Heart right ventricle (tissue), 16 donors: ENCODE measurements at regions not wholly inside any gene's neighbourhood (a gene's known extent, or its start where the extent isn't known, plus 50 kb on each side); places are given as distances from the start of the nearest gene placed in this dataset.

Source experiments
- ATAC-seq, 8 donors: fragments of 200-7000 bp; cut with Tn5 transposase; one replicate each; pipeline ENCODE4 v1.9.1; 2020; ENCODE audit warnings: mild to moderate bottlenecking in 8 of 8, moderate library complexity in 8 of 8, moderate number of reproducible peaks in 1 of 8
- DNase-seq, 2 donors: peaks; one replicate each; pipeline ENCODE4 v3.0.0-alpha.2; 2020
- H3K27ac ChIP-seq, 10 donors: fragments of 200-600 bp; sonication (generic) in 2 of 10; one replicate each; pipeline versions ENCODE4 v1.5.0 to v1.8.0; 2020 to 2022; ENCODE audit warnings: mild to moderate bottlenecking in 3 of 10
- H3K27me3 ChIP-seq, 7 donors: fragments of 200-600 bp; one replicate each; pipeline ENCODE4 v1.8.0; 2021 to 2022; ENCODE audit warnings: mild to moderate bottlenecking in 2 of 7
- H3K36me3 ChIP-seq, 9 donors: fragments of 200-600 bp; sonication (generic) in 1 of 9; one replicate each; pipeline versions ENCODE4 v1.5.0 to v1.8.0; 2020 to 2022; ENCODE audit warnings: mild to moderate bottlenecking in 2 of 9
- H3K4me1 ChIP-seq, 9 donors: fragments of 200-600 bp; sonication (generic) in 1 of 9; one replicate each; pipeline versions ENCODE4 v1.5.0 to v1.8.0; 2020 to 2022; ENCODE audit warnings: mild to moderate bottlenecking in 4 of 9
- H3K4me3 ChIP-seq, 10 donors: fragments of 200-600 bp; sonication (generic) in 2 of 10; one replicate each; pipeline versions ENCODE4 v1.5.0 to v1.8.0; 2020 to 2022; ENCODE audit warnings: mild to moderate bottlenecking in 7 of 10, moderate library complexity in 2 of 10
- H3K9me3 ChIP-seq, 11 donors: fragments of 200-600 bp in 10 of 11; sonication (generic) in 2 of 11; one replicate each; pipeline versions ENCODE4 v1.5.0 to v1.8.0; 2013 to 2022; ENCODE audit warnings: mild to moderate bottlenecking in 2 of 11, control low read depth in 1 of 11, moderate library complexity in 1 of 11
- CTCF ChIP-seq, 9 donors: fragments of 200-600 bp; sonication (generic) in 2 of 9; IDR thresholded peaks; one replicate each; pipeline versions ENCODE4 v1.5.0 to v1.8.0; 2021 to 2022; ENCODE audit warnings: antibody characterized with exemption in 9 of 9, mild to moderate bottlenecking in 5 of 9, moderate library complexity in 1 of 9
- WGBS, 2 donors: extraction: QIAGEN DNeasy Blood & Tissue Kit; methylation state at CpG; one replicate each; pipeline ENCODE4 v1.1.7; 2013; ENCODE audit warnings: inconsistent platforms in 1 of 2; 5-methylcytosine and 5-hydroxymethylcytosine counted together
- intact Hi-C, 10 donors: fragments of 100-400 bp; cut with DNase I; formaldehyde crosslinking; loops; one replicate each; pipeline versions ENCODE4 v1.11.1 to v1.14.2; 2022
- donor health status: Arrhythmogenic right ventricular cardiomyopathy.
- donor health status: ischemic (EF 13 %, LVEDD 7.1; RV severe dilation, severe dysfunction).
- donor health status: healthy with polysubstance abuse.
- donor health status: DM: no; HTN: yes; CAD: no.
- donor health status: DM: no; HTN: no; CAD: no.
- donor health status: ischemic (EF 25% LVEDD 6.9; RV normal size, moderate dysfunction).
- donor health status: ischemic (EF 25% LVEDD 5.7; RV mildly dilated, moderate dysfunction).
- donor health status: healthy.
- donor health status: DM: yes; HTN: yes; CAD: no.
- donor health status: Ischemic cardiomyopathy.
- donor health status: ischemic (EF 35%, LVEDD 5.7; RV mildly dilated, moderate dysfunction).
- donor health status: nonischemic (EF 11% LVEDD 7.7; RV severe dilation, severe dysfunction).
- donor health status: DM: yes; HTN: yes; CAD: no.
- donor health status: PGD.
- donor health status: ischemic (EF 29% LVEDD 5.4; RV normal size, mild dysfunction).
- donor health status: nonischemic (EF 23%, LVEDD 6.1; RV moderate dilation, normal function).

GRCh38 chr1:219031809-219032208 lies 141.9 kb upstream of the LYPLAL1 start:
- H3K27ac ChIP-seq: no peak overlapping the region
- no peaks in the 10 kb centered on the region for H3K27me3 ChIP-seq
- no peaks in the 10 kb centered on the region for H3K4me1 ChIP-seq
- ATAC-seq (no peak), DNase-seq (no peak)
- no peaks in the 10 kb centered on the region for H3K9me3 ChIP-seq
- intact Hi-C loops: no loop called here
- TF ChIP-seq CTCF (IDR thresholded peaks at IDR 0.05): no peak
- no peaks in the 10 kb centered on the region for H3K36me3 ChIP-seq
- H3K4me3 ChIP-seq: no peak overlapping the region

GRCh38 chr1:219038398-219038797 lies 135.3 kb upstream of the LYPLAL1 start:
- Histone ChIP-seq H3K27ac (no peak overlapping the region), H3K4me1 (peaks cover 0 to 4% (median 0%) of the 10 kb centered on the region in 9 donors), H3K36me3 (no peaks in the 10 kb centered on the region), H3K4me3 (no peak overlapping the region), H3K27me3 (no peaks in the 10 kb centered on the region), H3K9me3 (peaks cover 0 to 8% (median 0%) of the 10 kb centered on the region in 11 donors)
- intact Hi-C loops: no loop called here
- DNase-seq (no peak), ATAC-seq (no peak)
- no peak for TF ChIP-seq CTCF (IDR thresholded peaks at IDR 0.05)
- 75 to 88% methylated on average over 2 of the region's 2 CpGs for WGBS, 2 donors

DNA sequence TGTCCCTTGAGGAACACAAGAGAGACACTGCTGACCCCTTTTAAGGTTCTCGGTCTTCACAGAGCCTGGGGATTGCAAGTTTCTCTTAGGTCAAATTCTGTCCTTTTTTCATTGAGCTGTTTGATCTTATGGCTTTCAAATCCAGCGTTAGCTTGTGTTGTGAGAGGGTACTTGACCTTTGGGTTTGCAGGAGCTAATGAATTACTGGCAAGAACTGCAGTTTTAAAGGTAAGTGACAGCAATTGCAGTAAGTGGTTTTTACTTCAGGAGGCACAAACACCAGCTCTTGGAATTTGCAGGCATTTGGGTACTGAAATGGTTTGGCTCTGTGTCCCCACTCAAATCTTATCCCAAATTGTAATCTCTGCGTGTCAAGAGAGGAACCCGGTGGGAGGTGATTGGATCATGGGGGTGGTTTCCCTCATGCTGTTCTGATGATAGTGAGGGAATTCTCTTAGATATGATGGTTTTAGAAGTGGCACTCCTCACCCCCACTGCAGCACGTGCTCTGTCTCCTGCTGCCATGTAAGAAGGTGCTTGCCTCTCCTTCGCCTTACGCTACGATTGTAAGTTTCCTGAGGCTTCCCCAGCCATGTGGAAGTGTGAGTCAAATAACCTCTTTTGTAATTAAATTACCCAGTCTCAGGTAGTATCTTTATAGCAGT lies 134.5 kb upstream of the LYPLAL1 start:
- Histone ChIP-seq H3K4me1 (peaks cover 0 to 4% (median 0%) of the 10 kb centered on the region in 9 donors), H3K27ac (no peak overlapping the region), H3K27me3 (no peaks in the 10 kb centered on the region), H3K9me3 (peaks cover 0 to 8% (median 0%) of the 10 kb centered on the region in 11 donors), H3K4me3 (no peak overlapping the region), H3K36me3 (no peaks in the 10 kb centered on the region)
- WGBS, 2 donors: 77 to 86% methylated on average over 8 of the region's 8 CpGs
- intact Hi-C loops: no loop called here
- no peak for ATAC-seq
- no peak for TF ChIP-seq CTCF (IDR thresholded peaks at IDR 0.05)
- DNase-seq: no peak

DNA sequence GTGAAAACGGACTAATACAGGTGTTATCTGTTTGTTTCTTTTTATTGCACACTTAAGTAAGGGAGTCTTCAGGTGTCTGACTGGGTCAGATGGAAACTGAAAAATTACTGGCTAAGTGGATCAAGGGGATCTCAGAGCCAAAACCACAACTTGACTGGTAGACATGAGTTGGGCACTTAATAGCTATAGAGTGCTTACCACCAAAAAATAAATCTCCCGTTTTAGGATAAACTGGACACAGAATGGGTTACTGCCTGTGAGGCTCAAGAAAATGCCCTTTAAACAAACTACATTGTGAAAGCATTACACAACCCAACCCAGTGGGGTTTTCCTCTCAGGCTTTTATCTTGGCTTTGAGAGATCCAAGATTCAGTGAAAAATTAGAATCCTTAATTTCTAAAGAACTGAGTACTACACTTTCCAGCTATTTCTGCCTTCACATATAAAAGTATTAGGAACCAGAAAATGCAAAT lies 134.0 kb upstream of the LYPLAL1 start:
- WGBS, 2 donors: 91 to 95% methylated on average over 2 of the region's 2 CpGs

More for the DNA sequence above, 134.0 kb upstream of the LYPLAL1 start:
- intact Hi-C loops: no loop called here
- no peak overlapping the region for H3K27ac ChIP-seq
- peaks cover 0 to 8% (median 0%) of the 10 kb centered on the region in 11 donors for H3K9me3 ChIP-seq
- ATAC-seq (no peak), DNase-seq (no peak)
- TF ChIP-seq CTCF (IDR thresholded peaks at IDR 0.05): no peak
- no peak overlapping the region for H3K4me3 ChIP-seq
- no peaks in the 10 kb centered on the region for H3K27me3 ChIP-seq
- no peaks in the 10 kb centered on the region for H3K36me3 ChIP-seq
- H3K4me1 ChIP-seq: peaks cover 0 to 4% (median 0%) of the 10 kb centered on the region in 9 donors
